H9 (cell line): ENCODE measurements at regions not wholly inside any gene's neighbourhood (a gene's known extent, or its start where the extent isn't known, plus 50 kb on each side); places are given as distances from the start of the nearest gene placed in this dataset.

Experiments
- DNase-seq: peaks from one replicate; pipeline ENCODE4 v3.0.0-alpha.2; 2017
- H2AFZ ChIP-seq: one replicate; pipeline ENCODE4 v1.6.1; 2013; ENCODE audit warnings: mild to moderate bottlenecking, low read length, control low read depth, moderate library complexity
- H2AK5ac ChIP-seq: 2 replicates; pipeline ENCODE4 v1.6.1; 2013; ENCODE audit warnings: low read length, control low read depth, mixed read lengths; ENCODE audit not compliant: insufficient read length
- H2BK120ac ChIP-seq: one replicate; pipeline ENCODE4 v1.6.1; 2013; ENCODE audit warnings: low read depth, mild to moderate bottlenecking, low read length, control low read depth, inconsistent platforms; ENCODE audit not compliant: poor library complexity, severe bottlenecking
- H2BK12ac ChIP-seq: 2 replicates; pipeline ENCODE4 v1.6.1; 2013; ENCODE audit warnings: low read length, control low read depth, mixed read lengths, low read depth; ENCODE audit not compliant: insufficient read length
- H2BK15ac ChIP-seq: 2 replicates; pipeline ENCODE4 v1.6.1; 2013; ENCODE audit warnings: low read depth, low read length, control low read depth
- H2BK20ac ChIP-seq: one replicate; pipeline ENCODE4 v1.6.1; 2013; ENCODE audit warnings: low read depth, mild to moderate bottlenecking, low read length, control low read depth, inconsistent platforms; ENCODE audit not compliant: poor library complexity, severe bottlenecking
- H2BK5ac ChIP-seq: 2 replicates; pipeline ENCODE4 v1.6.1; 2013; ENCODE audit warnings: low read length, control low read depth, mixed read lengths; ENCODE audit not compliant: insufficient read length
- H3K14ac ChIP-seq: 2 replicates; pipeline ENCODE4 v1.6.1; 2013; ENCODE audit warnings: low read length, control low read depth; ENCODE audit not compliant: insufficient read depth
- H3K18ac ChIP-seq: 2 replicates; pipeline ENCODE4 v1.6.1; 2013; ENCODE audit warnings: low read depth, mild to moderate bottlenecking, mixed read lengths, low read length, control low read depth; ENCODE audit not compliant: insufficient read length
- H3K23ac ChIP-seq: 2 replicates; pipeline ENCODE4 v1.6.1; 2013; ENCODE audit warnings: low read length, control low read depth, mixed read lengths, low read depth; ENCODE audit not compliant: insufficient read length
- H3K23me2 ChIP-seq: 2 replicates; pipeline ENCODE4 v1.6.1; 2013; ENCODE audit warnings: low read depth, mild to moderate bottlenecking, mixed read lengths, low read length, control low read depth; ENCODE audit not compliant: insufficient read length, poor library complexity, severe bottlenecking
- H3K27ac ChIP-seq: 2 replicates; pipeline ENCODE4 v1.5.1; 2013; ENCODE audit warnings: low read length, control low read depth, mixed read lengths, low read depth; ENCODE audit not compliant: insufficient read length
- H3K27me3 ChIP-seq: 2 replicates; pipeline ENCODE4 v1.6.1; 2013; ENCODE audit warnings: low read length, control low read depth, inconsistent platforms; ENCODE audit not compliant: insufficient read depth
- H3K4ac ChIP-seq: 2 replicates; pipeline ENCODE4 v1.6.1; 2013; ENCODE audit warnings: low read depth, mild to moderate bottlenecking, control low read depth, inconsistent platforms, low read length, moderate library complexity
- H3K4me1 ChIP-seq: 2 replicates; pipeline ENCODE4 v1.6.1; 2013; ENCODE audit warnings: low read length, control low read depth, inconsistent platforms; ENCODE audit not compliant: insufficient read depth
- H3K4me2 ChIP-seq: 2 replicates; pipeline ENCODE4 v1.6.1; 2013; ENCODE audit warnings: low read length, control low read depth, mixed read lengths; ENCODE audit not compliant: insufficient read length, insufficient read depth
- H3K56ac ChIP-seq: 2 replicates; pipeline ENCODE4 v1.6.1; 2013; ENCODE audit warnings: low read depth, mild to moderate bottlenecking, mixed read lengths, low read length, control low read depth; ENCODE audit not compliant: insufficient read length
- H3K79me1 ChIP-seq: 2 replicates; pipeline ENCODE4 v1.6.1; 2013; ENCODE audit warnings: low read depth, mild to moderate bottlenecking, moderate library complexity, low read length, control low read depth, inconsistent platforms; ENCODE audit not compliant: insufficient read depth, poor library complexity, severe bottlenecking
- H3K79me2 ChIP-seq: 2 replicates; pipeline ENCODE4 v1.6.1; 2013; ENCODE audit warnings: low read length, control low read depth, inconsistent platforms; ENCODE audit not compliant: insufficient read depth
- H3K9ac ChIP-seq: 2 replicates; pipeline ENCODE4 v1.6.1; 2013; ENCODE audit warnings: low read length, control low read depth, mixed read lengths; ENCODE audit not compliant: insufficient read length; ENCODE audit errors: extremely low read depth
- H3K9me3 ChIP-seq: one replicate; pipeline ENCODE4 v1.6.1; 2013; ENCODE audit warnings: low read depth, low read length, inconsistent platforms; ENCODE audit not compliant: control insufficient read depth
- H3T11ph ChIP-seq: one replicate; pipeline ENCODE4 v1.6.1; 2013; ENCODE audit warnings: mild to moderate bottlenecking, low read length, control low read depth, inconsistent platforms
- H4K20me1 ChIP-seq: one replicate; pipeline ENCODE4 v1.6.1; 2013; ENCODE audit not compliant: control insufficient read depth, insufficient read length, insufficient read depth
- H4K5ac ChIP-seq: 2 replicates; pipeline ENCODE4 v1.6.1; 2013; ENCODE audit warnings: low read depth, mild to moderate bottlenecking, mixed read lengths, low read length, control low read depth; ENCODE audit not compliant: insufficient read length
- H4K8ac ChIP-seq: replicated peaks from 2 replicates; pipeline ENCODE4 v1.6.1; 2013; ENCODE audit warnings: low read length, control low read depth, mixed read lengths, low read depth; ENCODE audit not compliant: insufficient read length
- H4K91ac ChIP-seq: 2 replicates; pipeline ENCODE4 v1.6.1; 2013; ENCODE audit warnings: low read depth, mild to moderate bottlenecking, moderate library complexity, mixed read lengths, low read length, control low read depth; ENCODE audit not compliant: insufficient read length
- H3K27ac Mint-ChIP-seq, 3 experiments: 2 replicates in 2 of 3; 3 replicates in 1 of 3; pipeline ENCODE4 v1.8.0; 2020 to 2021; ENCODE audit warnings: mixed read lengths in 3 of 3, mild to moderate bottlenecking in 1 of 3, moderate library complexity in 1 of 3
- H3K27me3 Mint-ChIP-seq: 2 replicates; pipeline ENCODE4 v1.8.0; 2021; ENCODE audit warnings: low read depth, mild to moderate bottlenecking, moderate library complexity, mixed read lengths
- H3K36me3 Mint-ChIP-seq, 3 experiments: 2 replicates in 2 of 3; 3 replicates in 1 of 3; pipeline ENCODE4 v1.8.0; 2020 to 2021; ENCODE audit warnings: low read depth in 3 of 3, mixed read lengths in 3 of 3; ENCODE audit not compliant: insufficient read depth in 1 of 3
- H3K4me1 Mint-ChIP-seq, 2 experiments: 2 replicates each; pipeline ENCODE4 v1.8.0; 2020; ENCODE audit warnings: mixed read lengths in 2 of 2
- H3K4me3 Mint-ChIP-seq, 2 experiments: 2 replicates in 1 of 2; 3 replicates in 1 of 2; pipeline ENCODE4 v1.8.0; 2020 to 2021; ENCODE audit warnings: mild to moderate bottlenecking in 2 of 2, mixed read lengths in 2 of 2, moderate library complexity in 1 of 2
- H3K9me3 Mint-ChIP-seq, 2 experiments: 2 replicates in 1 of 2; 3 replicates in 1 of 2; pipeline ENCODE4 v1.8.0; 2020; ENCODE audit warnings: mild to moderate bottlenecking in 2 of 2, mixed read lengths in 2 of 2, moderate library complexity in 1 of 2
- CTCF ChIP-seq: fragments of 200-600 bp; sonication (generic); conservative IDR thresholded peaks from 3 replicates; pipeline ENCODE4 v1.8.0; 2021; ENCODE audit warnings: antibody characterized with exemption, mild to moderate bottlenecking
- WGBS: extraction: QIAGEN DNeasy Blood & Tissue Kit; methylation state at CpG from one replicate; pipeline ENCODE4 v1.1.7; 2013; ENCODE audit warnings: missing lambda C conversion rate, low lambda C conversion rate, mixed read lengths; ENCODE audit not compliant: insufficient read length; ENCODE audit errors: extremely low coverage; 5-methylcytosine and 5-hydroxymethylcytosine counted together

GRCh38 chr1:218880484-218881060, 293.1 kb upstream of the LYPLAL1 start:
- Histone ChIP-seq H2BK15ac (no peak overlapping the region), H3K79me2 (no peaks in the 10 kb centered on the region), H2AFZ (no peak overlapping the region), H3K27me3 (no peaks in the 10 kb centered on the region), H3K79me1 (no peaks in the 10 kb centered on the region), H3T11ph (no peak overlapping the region), H3K9me3 (no peaks in the 10 kb centered on the region), H2BK5ac (no peak overlapping the region), H4K20me1 (no peaks in the 10 kb centered on the region), H3K4ac (no peak overlapping the region), H4K8ac (no peak overlapping the region), H2BK120ac (no peak overlapping the region), H3K14ac (no peak overlapping the region), H3K23ac (no peak overlapping the region), H3K18ac (no peak overlapping the region), H3K9ac (no peak overlapping the region), H3K4me1 (no peaks in the 10 kb centered on the region), H3K23me2 (no peaks in the 10 kb centered on the region), H3K27ac (no peak overlapping the region), H4K5ac (no peak overlapping the region), H3K56ac (no peak overlapping the region), H2BK12ac (no peak overlapping the region), H4K91ac (no peak overlapping the region), H2BK20ac (no peak overlapping the region), H3K4me2 (no peak overlapping the region), H2AK5ac (no peak overlapping the region)
- Mint-ChIP-seq H3K27me3 (no peaks in the 10 kb centered on the region), H3K9me3 (no peaks in the 10 kb centered on the region; a peak in 1 of 5 replicates), H3K4me1 (peaks cover 3 to 4% of the 10 kb centered on the region in 2 experiments; a peak in 3 of 4 replicates), H3K4me3 (no peak overlapping the region), H3K36me3 (no peaks in the 10 kb centered on the region; a peak in 1 of 7 replicates), H3K27ac (no peak overlapping the region)
- WGBS, result no CpG with 5 or more reads among the region's 5 CpGs
- TF ChIP-seq CTCF, result no peak
- DNase-seq, result no peak
